ENCODE measurements at regions not wholly inside any gene's neighbourhood (a gene's known extent, or its start where the extent isn't known, plus 50 kb on each side); places are given as distances from the start of the nearest gene placed in this dataset.

DNA sequence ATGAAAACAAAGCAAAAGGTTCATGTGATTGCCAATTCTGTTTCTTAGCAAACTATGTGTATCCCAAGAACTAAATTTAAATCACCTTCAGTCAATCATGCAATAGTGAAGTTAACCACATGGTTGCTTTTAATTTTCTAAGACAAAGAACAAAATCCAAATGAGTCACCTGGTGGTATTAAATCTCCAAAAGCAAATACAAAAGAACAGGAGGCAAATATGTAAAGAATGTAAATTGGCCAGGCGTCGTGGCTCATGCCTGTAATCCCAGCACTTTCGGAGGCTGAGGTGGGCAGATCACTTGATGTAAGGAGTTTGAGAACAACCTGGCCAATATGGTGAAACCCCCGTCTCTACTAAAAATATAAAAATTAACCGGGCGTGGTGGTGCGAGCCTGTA, 54.2 kb upstream of the PIK3R4 start:
- H3K27ac ChIP-seq, result no peak overlapping the region
- DNase-seq, result no peak
- in situ Hi-C loops (cut with MboI), result no loop called here

DNA sequence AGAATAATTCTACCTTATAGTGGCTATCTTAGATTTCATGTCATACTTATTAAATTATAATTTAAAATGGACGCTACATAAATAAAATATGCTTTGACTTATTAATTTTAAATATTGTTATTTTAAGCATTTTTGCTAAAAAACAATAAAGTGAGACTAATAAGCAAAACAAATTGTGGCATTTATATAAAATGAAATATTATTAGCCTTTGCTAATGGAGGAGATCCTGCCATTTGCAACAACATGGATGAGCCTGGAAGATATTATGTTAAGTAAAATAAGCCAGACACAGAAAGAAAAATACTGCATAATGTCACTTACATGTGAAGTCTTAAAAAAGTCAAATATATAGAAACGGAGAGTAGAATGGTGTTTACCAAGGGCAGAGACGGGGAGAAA, 54.8 kb upstream of the PIK3R4 start:
- Histone ChIP-seq H3K4me2 (ENCODE audit: unreplicated experiment) (no peak overlapping the region), H3F3A (ENCODE audit: insufficient read depth) (no peaks in the 10 kb centered on the region), H3K9me3 (ENCODE audit: low read depth) (no peaks in the 10 kb centered on the region), H3K27ac (no peak overlapping the region), H3K79me2 (ENCODE audit: insufficient read depth) (no peaks in the 10 kb centered on the region), H3K27me3 (replicated peaks; ENCODE audit: insufficient read depth) (no peaks in the 10 kb centered on the region; the same call in 1 of the 2 replicates), H4K20me1 (ENCODE audit: insufficient read depth) (no peaks in the 10 kb centered on the region), H3K9me2 (ENCODE audit: insufficient read depth) (no peaks in the 10 kb centered on the region), H3K36me3 (ENCODE audit: low read depth) (no peaks in the 10 kb centered on the region), H3K9ac (no peak overlapping the region), H3K4me1 (ENCODE audit: insufficient read depth) (no peaks in the 10 kb centered on the region), H3K4me3 (no peak overlapping the region), H2AFZ (no peak overlapping the region)
- DNase-seq, result no peak
- in situ Hi-C loops (cut with MboI), result no loop called here
- no peak for TF ChIP-seq EZH2 (IDR thresholded peaks at IDR 0.05; ENCODE audit: insufficient read depth, poor library complexity, severe bottlenecking)
- TF ChIP-seq EZH2phosphoT487 (IDR thresholded peaks at IDR 0.05; ENCODE audit: insufficient read depth, low read depth), result no peak
- WGBS, 2 experiments (ENCODE audit: low coverage in 1 of 2, low lambda C conversion rate in 2 of 2, missing lambda C conversion rate in 2 of 2), result 72% methylated on average over 3 of the region's 3 CpGs

More for the DNA sequence above, 54.2 kb upstream of the PIK3R4 start:
- H3F3A ChIP-seq (ENCODE audit: insufficient read depth), result no peaks in the 10 kb centered on the region
- H3K27me3 ChIP-seq (replicated peaks; ENCODE audit: insufficient read depth), result no peaks in the 10 kb centered on the region; the same call in 1 of the 2 replicates
- H3K79me2 ChIP-seq (ENCODE audit: insufficient read depth), result no peaks in the 10 kb centered on the region
- H2AFZ ChIP-seq, result no peak overlapping the region
- 72% methylated on average over 7 of the region's 7 CpGs for WGBS, 2 experiments (ENCODE audit: low coverage in 1 of 2, low lambda C conversion rate in 2 of 2, missing lambda C conversion rate in 2 of 2)
- no peaks in the 10 kb centered on the region for H4K20me1 ChIP-seq (ENCODE audit: insufficient read depth)
- H3K4me2 ChIP-seq (ENCODE audit: unreplicated experiment), result no peak overlapping the region
- H3K9me2 ChIP-seq (ENCODE audit: insufficient read depth), result no peaks in the 10 kb centered on the region
- H3K4me3 ChIP-seq, result no peak overlapping the region
- TF ChIP-seq EZH2 (IDR thresholded peaks at IDR 0.05; ENCODE audit: insufficient read depth, poor library complexity, severe bottlenecking) (no peak), EZH2phosphoT487 (IDR thresholded peaks at IDR 0.05; ENCODE audit: insufficient read depth, low read depth) (no peak)
- no peaks in the 10 kb centered on the region for H3K4me1 ChIP-seq (ENCODE audit: insufficient read depth)
- no peak overlapping the region for H3K9ac ChIP-seq
- no peaks in the 10 kb centered on the region for H3K36me3 ChIP-seq (ENCODE audit: low read depth)
- H3K9me3 ChIP-seq (ENCODE audit: low read depth), result no peaks in the 10 kb centered on the region

DNA sequence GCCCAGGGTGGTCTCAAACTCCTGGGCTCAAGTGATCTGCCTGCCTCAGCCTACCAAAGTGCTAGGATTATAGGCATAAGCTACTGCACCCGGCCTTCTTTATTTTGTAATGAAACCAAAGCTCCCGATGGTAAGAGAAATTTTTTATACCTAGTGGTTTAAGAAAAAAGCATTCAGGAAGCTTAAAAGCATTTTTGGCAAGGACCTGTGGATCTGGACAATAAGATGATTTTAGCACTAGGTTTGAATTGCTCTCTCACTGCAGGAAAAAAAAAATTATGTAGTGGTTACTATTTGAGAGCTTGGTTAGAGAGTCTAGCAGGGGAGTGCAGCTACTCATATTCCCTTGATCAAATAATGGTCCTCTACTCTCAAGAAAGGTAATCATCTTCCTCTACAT, 64.9 kb upstream of the PIK3R4 start:
- 44 to 58% methylated on average over 2 of the region's 2 CpGs for WGBS, 2 experiments (ENCODE audit: low coverage in 1 of 2, low lambda C conversion rate in 2 of 2, missing lambda C conversion rate in 2 of 2)
- no peaks in the 10 kb centered on the region for H3K4me1 ChIP-seq (ENCODE audit: insufficient read depth)
- DNase-seq, result no peak

DNA sequence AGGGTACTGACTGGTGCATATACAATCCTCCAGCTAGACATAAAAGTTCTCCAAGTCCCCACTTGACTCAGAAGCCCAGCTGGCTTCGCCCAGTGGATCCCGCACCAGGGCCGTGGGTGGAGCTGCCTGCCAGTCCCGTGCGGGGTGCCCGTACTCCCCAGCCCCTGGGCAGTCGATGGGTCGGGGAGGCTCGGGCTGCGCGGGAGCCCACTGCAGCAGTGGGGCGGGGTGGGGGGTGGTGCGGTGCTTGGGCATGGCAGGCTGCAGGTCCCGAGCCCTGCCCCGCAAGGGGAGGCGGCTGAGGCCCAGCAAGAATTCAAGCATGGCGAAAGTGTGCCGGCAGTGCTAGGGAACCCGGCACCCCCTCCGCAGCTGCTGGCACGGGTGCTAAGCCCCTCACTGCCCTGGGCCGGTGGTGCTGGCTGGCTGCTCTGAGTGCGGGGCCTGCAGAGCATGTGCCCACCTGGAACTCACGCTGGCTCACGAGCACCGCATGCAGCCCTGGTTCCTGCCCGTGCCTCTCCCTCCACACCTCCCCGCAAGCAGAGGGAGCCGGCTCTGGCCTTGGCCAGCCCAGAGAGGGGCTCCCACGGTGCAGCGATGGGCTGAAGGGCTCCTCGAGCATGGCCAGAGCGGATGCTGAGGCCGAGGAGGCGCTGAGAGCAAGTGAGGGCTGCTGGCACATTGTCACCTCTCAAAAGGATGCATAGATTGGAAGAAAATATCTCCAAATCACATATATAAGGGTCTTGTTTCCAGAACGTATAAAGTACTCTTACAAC, 68.3 kb upstream of the PIK3R4 start:
- WGBS, 2 experiments (ENCODE audit: low coverage in 1 of 2, low lambda C conversion rate in 2 of 2, missing lambda C conversion rate in 2 of 2), result 76 to 77% methylated on average over 19 to 35 of the region's 36 CpGs
- no peaks in the 10 kb centered on the region for H3K9me2 ChIP-seq (ENCODE audit: insufficient read depth)
- H2AFZ ChIP-seq, result no peak overlapping the region
- no peak for DNase-seq
- H3K36me3 ChIP-seq (ENCODE audit: low read depth), result no peaks in the 10 kb centered on the region
- no peaks in the 10 kb centered on the region for H3K79me2 ChIP-seq (ENCODE audit: insufficient read depth)
- no peak overlapping the region for H3K4me2 ChIP-seq (ENCODE audit: unreplicated experiment)
- no peaks in the 10 kb centered on the region for H3F3A ChIP-seq (ENCODE audit: insufficient read depth)
- H3K27ac ChIP-seq, result no peak overlapping the region
- in situ Hi-C loops (cut with MboI), result no loop called here
- no peaks in the 10 kb centered on the region for H3K9me3 ChIP-seq (ENCODE audit: low read depth)
- H3K4me1 ChIP-seq (ENCODE audit: insufficient read depth), result no peaks in the 10 kb centered on the region
- H3K9ac ChIP-seq, result no peak overlapping the region
- no peaks in the 10 kb centered on the region for H4K20me1 ChIP-seq (ENCODE audit: insufficient read depth)
- no peak overlapping the region for H3K4me3 ChIP-seq
- no peaks in the 10 kb centered on the region for H3K27me3 ChIP-seq (replicated peaks; ENCODE audit: insufficient read depth)
- TF ChIP-seq EZH2phosphoT487 (IDR thresholded peaks at IDR 0.05; ENCODE audit: insufficient read depth, low read depth) (no peak), EZH2 (IDR thresholded peaks at IDR 0.05; ENCODE audit: insufficient read depth, poor library complexity, severe bottlenecking) (no peak)

More for the DNA sequence above, 64.9 kb upstream of the PIK3R4 start:
- Histone ChIP-seq H3K36me3 (ENCODE audit: low read depth) (no peaks in the 10 kb centered on the region), H3F3A (ENCODE audit: insufficient read depth) (no peaks in the 10 kb centered on the region), H3K9ac (no peak overlapping the region), H3K9me3 (ENCODE audit: low read depth) (no peaks in the 10 kb centered on the region), H3K79me2 (ENCODE audit: insufficient read depth) (no peaks in the 10 kb centered on the region), H2AFZ (no peak overlapping the region), H3K4me2 (ENCODE audit: unreplicated experiment) (no peak overlapping the region), H3K27me3 (replicated peaks; ENCODE audit: insufficient read depth) (no peaks in the 10 kb centered on the region), H3K27ac (no peak overlapping the region), H3K9me2 (ENCODE audit: insufficient read depth) (no peaks in the 10 kb centered on the region), H3K4me3 (no peak overlapping the region), H4K20me1 (ENCODE audit: insufficient read depth) (no peaks in the 10 kb centered on the region)
- TF ChIP-seq EZH2phosphoT487 (IDR thresholded peaks at IDR 0.05; ENCODE audit: insufficient read depth, low read depth), result no peak
- no peak for TF ChIP-seq EZH2 (IDR thresholded peaks at IDR 0.05; ENCODE audit: insufficient read depth, poor library complexity, severe bottlenecking)
- in situ Hi-C loops (cut with MboI), result no loop called here
